ENCODE measurements at regions not wholly inside any gene's neighbourhood (a gene's known extent, or its start where the extent isn't known, plus 50 kb on each side); places are given as distances from the start of the nearest gene placed in this dataset.
A peak's percentile ranks its signal among the peaks of the same experiment; 100 is the strongest.

DNA sequence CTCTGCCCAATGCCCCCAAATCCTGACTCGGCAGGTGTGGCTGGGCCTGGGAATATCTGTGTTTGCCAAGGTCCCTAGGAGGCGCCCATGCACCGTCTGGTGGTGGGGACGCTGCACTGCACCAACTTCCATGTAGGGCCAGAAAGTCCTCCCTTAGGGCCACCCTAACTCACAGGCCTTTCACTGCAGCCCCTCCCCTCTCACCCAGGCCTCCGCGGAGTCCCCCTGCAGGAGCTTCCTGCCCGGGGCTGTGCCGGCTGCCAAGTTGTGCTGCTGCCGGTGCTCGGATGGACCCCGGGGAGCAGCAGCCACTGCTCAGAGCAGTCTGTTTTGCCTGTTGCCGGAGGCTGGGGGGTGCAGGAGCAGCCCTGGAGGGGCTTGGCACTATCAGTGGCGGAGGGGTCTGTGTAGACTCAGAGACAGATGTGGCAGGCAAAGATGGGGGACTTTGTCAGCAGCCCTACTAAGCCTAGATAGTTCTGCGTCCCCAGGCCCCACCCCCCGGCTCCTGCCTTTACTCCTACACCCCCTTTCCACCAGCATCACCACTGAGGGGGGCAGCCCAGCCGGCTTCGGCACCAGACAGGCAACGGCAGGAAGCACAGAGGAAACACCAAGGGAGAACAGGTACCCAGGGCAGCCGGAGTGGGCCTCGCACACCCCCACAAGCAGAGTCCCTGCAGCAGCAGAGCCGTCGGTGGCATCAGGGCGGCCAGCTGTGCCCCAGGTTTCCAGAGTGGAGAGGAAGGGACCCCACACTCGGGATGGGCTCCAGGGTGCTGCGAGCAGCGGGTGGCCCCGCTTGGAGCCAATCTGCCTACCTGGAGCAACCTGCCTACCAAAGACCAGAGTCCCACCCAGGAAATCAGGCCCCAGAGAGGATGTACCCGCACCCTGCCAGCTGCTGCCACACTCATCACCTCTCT is 124.3 kb downstream of the TRIM29 start:
- peak; percentile 29 for DNase-seq

DNA sequence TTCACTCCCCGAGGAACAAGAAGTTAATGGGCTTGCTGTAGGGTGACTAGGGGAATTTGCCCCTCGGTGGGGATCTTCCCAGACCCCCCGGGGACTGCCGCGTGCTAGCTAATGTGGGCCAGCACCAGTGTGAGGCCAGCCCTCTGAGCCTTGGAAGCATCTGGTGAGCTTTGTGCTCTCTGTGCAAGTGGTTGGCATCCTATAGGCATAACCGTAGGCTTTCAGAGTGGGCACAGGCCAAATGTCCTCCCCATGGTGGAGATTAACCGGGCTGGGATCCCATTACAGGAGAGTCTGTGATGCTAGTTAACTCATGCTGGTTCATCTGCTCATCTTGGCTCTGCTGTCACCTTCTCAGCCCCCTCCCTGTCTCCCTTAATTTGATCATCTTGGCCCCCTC is 125.7 kb downstream of the TRIM29 start:
- no peak for DNase-seq

DNA sequence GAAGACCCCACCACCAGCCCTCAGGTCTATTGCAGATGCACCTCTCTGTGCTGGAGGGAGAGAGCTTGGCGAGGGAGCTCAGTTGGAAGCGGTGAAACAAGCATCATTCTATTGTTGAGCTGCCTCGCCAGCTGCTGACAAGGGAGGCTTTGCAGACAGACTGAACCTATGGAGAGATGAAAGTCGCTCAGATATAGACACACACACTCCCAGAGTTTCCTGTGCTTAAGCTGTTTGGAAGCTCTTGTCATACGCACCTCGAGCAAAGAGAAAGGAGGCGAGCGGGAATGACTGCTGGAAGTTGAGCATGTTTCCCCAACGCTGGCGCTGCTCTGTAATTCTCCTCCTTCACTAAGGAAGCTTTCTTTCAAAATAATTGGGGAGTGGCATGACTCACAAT is 126.1 kb downstream of the TRIM29 start:
- no peak for DNase-seq

DNA sequence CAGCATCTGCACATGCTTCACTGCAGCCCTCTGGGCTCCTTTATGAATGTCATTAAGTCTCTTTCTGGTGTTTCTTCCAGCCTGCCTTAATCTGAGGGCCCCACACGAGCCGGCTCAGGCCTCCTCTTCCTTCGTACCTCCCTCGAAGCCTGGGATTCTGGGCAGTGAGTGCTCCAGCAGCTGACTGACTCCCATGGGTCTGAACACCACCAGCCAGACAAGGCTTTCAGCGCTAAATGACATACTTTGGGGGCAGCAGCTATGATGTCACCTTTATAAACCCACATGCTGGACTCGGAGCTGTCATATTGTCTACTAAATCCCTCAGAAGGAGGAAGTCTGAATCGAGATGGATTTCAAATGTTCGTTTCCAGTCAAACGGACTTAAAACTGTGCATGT is 127.1 kb downstream of the TRIM29 start:
- no peak for DNase-seq

DNA sequence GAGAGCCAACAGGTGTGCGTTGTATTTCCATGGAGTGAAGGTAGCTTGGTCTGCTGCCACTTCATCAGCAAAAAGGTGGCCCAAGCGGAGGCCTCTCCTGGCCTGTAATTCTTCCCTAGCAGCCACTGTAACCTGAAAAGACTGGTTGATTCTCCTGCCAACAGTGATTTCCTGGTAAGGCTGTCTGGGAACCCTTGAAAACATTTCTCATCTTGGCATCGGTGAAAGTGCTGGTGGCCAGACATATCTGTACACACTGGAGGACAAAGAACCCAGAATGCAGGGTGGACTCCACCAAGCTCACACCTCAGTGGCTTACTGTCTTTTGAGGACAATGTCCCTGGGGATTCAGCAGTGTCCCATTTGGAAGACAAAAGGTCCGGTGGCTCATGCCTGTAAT is 128.0 kb downstream of the TRIM29 start:
- no peak for DNase-seq

DNA sequence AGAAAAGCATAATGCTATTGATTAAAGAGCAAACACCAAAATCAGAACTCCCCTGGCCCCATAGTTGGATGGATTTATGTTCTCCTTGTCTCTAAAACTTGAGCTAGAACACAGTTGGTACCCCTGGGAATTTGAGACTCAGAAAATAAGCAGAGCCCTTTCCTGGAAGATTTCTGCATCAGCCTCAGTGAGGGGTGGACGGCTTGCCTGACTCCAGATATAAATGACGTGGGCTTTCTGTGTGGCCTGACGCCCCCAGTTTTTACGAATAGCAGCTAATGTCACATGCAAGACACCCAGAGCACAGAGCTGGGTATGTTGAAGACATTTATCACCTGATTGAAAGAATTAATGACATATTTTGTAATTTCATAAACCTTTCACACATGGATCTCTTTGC is 130.8 kb downstream of the TRIM29 start:
- no peak for DNase-seq

DNA sequence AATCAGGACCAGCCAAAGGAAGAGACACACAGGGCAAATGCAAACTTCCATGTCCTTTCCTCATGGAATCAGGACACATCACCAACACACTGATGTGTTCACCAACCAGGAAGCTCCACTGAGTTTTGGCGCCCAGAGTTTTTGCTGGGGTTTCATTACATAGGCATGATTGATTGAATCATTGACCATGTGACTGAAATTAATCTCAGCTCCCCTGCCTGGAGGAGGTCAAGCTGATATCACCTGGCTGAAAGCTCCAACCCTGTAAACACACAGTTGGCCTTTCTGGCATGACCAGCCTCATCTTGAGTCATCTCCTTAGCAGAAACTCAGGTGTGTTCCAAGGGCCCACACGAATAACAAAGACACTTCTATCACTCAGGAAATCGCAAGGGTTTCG is 133.2 kb downstream of the TRIM29 start:
- DNase-seq = no peak

DNA sequence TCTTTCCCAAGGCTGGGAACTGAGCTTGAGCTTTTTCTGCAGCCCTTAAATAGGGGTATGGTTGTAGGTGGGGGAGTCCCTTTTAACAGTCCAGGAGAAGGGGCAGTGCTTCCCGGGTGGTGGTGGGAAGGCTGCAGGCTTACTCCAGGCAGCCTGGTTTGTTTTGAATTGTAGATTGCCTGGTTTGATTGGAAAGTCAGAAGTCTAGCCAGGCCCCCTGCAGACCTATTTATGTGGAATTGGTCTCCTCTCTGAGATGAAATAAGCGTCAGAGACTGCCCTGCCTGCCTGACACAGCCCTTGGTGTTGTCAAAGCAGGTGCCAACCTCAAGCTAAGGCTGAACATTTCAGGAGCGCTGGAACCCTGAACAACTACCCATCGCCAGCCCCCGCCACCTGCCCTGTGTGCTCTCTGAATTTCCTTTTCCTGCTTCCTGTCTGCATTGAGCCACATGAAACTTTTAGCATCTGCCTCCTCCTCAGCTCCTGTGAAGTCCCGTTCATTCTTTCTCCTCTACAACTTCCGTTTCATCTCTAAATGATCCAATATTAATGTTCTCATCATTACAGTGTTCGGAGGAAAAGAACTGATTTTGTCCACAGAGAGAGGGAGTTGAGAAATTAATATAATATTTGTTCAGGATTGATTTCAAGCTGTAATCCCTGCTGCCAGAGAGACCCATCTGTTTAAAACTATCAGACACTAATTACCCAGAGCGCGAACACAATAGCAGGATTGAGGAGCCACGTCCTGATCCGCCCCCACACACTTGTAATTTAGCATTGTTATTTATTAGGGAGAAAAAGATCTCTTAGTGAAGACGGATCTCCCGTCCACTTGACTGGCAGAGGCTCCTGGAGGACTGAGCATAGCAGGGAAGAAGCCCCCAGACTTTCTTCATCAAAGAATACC is 136.5 kb downstream of the TRIM29 start:
- DNase-seq = no peak

DNA sequence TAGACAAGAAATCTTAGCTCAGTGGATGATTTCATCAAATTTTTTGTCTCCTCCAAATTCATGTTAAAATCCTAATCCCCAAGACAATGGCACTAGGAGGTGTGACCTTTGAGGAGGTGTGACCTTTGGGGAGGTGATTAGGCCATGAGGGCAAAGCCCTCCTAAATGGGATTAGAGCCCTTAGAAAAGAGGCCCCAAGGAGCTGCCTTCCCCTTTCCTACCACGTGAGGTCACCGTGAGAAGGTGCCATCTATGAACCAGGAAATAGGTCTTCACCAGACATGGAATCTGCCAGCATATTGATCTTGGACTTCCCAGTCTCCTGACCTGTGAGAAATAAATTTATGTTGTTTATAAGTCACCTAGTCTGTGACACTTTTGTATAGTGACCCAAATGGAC is 138.7 kb downstream of the TRIM29 start:
- DNase-seq = no peak

DNA sequence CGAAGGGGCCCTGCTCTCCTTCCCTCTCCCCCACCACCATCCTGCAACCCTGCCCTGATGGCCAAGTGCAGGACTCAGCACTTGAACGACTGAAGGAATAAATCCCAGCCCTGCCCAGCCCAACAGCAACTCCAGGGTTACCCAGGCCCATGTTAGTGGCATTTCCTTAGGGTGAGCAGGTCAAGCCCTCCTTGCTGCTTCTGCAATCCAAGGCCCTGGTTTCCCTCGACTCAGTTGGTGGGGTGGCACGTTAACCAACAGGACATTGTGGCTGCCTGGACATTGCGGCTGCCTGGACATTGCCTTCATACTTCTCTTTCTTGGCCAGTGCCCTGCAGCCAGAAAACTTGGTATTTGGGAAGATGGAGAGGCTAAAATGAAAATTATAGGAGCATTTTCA is 141.4 kb downstream of the TRIM29 start:
- DNase-seq = no peak

DNA sequence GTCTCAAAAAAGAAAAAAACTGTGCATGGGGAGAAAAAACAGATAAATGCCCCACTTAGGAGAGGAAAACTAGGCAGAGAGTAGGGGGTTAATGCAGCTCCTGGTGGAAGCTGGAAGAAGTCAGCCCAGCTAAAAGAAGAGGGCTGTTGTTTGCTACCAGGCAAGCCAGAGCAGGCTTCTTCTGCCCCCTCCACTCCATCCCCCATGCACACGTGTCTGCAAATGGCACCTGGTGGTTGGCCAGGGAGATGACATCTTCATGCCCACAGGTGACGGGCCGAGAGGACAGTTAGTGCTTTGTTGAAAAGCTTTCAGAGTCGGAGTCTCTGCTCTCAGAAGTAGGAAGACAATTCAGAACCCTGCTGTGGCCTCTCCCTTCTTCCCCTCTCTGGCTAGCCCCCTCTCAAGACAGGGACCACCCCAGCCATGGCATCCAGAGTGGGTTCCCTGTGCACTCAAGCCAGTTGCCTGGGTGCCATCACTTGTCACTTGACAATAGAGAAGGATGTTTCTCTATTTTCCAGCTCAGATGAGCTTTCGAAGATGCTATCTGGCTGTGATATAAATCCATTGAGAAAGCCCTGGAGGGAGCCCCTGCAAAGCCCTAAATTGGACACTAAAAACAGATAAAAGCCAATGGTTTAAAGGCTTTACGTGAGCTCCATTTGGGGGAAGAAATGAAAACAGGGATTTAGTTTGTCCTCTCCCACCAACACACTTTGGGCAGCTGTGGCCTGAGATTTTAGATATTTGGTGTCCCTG is 142.0 kb downstream of the TRIM29 start:
- DNase-seq = no peak

DNA sequence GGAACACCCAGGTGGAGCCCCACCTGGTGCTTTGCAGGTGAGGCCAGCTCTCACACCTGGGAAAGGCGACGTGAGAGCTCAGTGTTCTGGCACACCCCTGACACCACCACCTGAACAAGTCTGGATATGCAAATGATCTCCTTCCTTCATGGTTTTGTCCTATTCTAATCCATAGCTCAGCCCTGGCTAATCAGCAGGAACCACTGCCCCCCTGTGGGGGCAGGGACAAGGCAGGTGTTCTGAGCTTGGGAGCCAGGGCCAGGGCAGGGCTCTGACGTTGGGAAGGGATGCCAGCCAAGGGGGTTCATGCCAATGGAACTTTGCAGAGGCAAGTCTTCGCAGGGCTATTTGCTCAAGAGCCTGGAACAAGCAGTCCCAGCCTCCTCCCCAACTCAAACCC is 144.2 kb downstream of the TRIM29 start:
- no peak for DNase-seq

DNA sequence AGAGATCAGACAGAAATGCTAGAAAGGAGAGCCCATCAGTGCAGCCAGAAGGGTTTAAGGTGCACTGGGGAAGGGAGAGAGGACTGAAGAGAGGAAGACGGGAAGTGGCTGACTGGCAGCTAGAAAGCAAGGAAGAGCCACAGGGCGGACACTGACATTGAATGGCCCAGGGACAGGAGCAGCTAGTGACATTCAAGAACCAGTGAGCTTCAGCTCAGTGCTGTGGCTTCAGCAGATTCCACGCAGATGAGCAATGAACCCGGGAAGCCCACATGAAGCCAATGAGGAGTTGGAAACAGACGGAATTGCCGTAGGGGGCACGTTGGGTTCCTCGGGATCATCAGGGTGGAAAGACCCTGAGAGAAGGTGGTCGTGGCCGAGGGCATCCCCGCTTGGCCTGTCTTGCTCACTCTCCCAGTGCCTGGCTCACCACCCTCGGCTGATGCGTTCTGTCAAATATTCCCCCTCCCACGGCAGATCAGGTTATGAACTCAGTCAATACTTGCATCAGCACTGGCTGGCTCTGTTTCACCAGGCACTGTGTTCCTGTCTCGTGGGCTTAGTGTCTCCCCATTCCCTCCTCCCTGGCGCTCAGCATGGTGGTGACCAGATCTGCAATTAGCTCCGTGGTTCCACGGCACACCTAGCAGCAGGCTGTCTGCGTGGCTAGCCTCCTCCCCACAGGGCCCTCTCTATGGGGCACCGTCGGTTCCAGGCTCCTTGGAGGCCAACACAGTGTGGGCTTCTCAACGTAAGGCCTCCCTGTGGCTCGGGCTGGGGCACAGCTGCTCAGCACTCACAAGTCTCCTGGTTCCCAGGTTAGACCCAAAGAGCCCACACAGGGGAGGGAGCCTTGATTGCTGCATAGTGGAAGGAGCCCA is 145.5 kb downstream of the TRIM29 start:
- no peak for DNase-seq

DNA sequence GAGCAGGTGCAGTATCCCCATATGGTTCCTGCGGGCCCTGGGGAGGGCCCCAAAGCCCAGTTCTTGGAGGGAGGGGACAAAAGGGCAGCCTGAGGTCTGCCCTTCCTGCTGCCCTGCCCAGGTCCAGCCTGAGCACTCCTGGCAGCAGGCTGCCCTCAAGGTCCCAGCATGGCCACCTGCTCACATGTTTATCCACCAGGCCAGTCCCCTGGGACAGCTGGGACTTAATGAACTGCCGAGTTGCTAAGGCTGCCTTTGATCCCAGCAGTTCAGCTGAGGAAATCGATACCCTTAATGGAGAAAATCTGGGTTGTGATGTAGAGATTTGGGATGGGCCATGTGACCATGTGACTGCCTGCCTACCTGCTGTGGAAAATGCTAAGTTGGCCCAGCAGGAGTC is 146.2 kb downstream of the TRIM29 start:
- DNase-seq = no peak

DNA sequence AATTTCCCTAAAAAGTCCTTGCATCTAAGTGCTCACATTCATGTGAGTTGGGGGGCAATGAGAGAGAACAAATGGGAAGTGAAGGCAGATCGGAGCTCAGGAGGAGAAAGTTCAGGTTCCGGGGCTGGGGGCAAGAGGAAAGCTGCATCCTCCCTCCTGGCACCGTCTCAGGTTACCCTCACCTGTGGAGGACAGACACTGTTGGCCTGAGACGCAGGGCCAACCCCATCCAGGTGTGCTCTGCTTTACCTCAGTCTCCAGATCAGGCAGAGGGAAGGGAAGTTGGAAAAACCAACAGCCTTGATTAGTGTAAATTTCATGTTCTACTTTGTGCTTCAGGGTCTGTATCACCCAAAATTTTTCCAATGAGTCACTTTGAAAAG is 146.9 kb downstream of the TRIM29 start:
- DNase-seq = no peak

DNA sequence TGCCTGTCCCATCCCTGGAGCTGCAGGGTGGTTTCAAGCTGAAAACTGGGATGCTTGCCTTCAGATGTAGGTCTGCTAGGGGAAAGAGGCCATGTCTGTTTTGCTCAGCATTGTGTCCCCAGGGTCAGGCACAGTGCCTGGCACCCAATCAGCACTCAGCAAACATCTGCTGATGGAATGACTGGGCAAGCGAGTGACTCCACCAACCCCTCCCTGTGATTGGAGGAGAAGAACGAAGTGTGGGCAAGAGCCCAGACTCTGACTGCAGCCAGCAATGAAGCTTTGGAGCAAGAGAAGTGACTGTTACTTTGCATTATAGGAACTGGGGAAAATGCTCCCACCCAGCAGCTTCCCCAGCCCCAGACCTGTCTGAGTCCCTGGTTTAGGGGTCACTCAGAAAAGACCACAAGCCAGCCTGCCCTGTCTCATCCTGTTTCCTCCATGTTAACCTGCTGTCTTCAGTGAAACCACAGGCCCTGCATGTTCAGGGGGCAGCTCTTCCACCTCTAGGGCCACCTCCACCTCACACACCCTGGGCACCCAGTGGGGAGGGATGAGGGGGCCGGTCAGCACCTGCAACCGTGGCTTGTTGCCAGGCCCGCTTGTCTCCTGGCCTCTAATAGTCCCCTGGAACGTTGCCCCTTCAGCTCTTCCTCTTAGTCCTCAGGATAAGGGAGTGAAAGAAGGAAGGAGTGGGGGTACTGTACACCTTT is 147.4 kb downstream of the TRIM29 start:
- DNase-seq = peak; percentile 16

DNA sequence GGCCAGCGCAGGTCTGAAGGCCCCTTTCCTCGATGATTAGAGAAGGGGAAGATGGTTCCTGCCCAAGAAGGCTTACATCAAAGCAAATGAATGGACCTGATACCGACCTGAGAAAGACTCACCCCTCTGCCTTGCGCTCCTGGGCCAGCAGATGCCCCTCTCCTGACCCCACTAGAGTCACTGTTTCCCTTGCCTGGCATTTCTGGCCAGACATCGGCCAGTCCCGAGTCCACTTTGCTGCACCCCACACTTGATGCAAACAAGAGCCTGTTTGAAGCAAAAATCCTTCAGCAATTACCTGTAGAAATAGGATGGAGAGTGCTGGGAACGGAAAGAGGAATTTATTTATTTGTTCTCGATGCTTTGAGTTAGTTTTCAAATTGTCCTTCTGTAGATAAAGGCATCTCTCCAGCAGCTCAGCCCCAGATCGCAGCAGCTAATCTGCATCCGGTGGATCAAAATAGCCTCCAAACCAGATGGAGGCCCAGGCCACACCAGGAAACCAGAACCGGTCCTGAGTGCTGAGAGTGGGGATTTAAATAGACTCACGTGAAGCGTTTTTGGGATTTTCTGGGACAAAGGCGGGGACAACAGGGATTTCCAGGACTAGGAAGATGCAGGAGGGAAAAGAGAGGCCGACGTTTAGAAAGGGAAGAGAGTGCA is 148.6 kb downstream of the TRIM29 start:
- DNase-seq = no peak

DNA sequence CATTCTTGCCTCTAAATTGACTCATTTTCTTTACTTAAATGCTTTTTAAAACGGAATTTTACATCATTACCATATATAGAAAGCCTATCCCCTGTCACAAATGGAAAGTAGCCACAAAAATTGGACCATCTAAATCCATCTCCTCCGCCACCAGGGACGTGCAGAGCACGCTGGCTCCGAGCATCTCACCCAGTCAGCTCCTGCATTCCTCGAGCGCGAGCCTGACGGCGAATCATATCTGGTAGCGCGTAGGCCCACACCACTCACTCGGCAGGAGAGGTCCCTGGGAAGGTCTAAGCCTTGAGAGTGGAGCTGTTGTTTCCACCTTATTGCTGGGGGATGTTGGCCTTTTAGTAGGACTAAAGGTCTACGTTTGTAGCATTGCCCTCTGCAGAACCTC is 152.4 kb downstream of the TRIM29 start:
- DNase-seq = no peak

DNA sequence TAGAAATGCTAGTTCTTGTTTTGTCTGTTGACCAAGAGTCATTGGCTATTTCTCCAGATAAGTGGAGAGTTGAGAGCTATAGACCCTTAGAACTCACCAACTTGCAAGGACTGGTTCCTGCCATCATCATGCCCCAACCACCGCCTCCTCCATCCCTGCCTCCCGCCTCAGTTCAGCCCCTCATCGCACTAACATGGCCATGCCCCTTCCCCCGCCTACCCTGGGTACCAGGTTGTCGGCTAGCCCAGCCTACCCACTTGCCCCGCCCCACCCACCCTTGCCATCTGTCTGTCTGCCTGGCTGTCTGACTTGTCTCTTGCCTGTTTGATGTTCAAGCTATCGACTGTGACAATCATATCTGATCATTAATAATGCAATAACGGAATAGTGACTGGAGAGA is 154.1 kb downstream of the TRIM29 start:
- no peak for DNase-seq

DNA sequence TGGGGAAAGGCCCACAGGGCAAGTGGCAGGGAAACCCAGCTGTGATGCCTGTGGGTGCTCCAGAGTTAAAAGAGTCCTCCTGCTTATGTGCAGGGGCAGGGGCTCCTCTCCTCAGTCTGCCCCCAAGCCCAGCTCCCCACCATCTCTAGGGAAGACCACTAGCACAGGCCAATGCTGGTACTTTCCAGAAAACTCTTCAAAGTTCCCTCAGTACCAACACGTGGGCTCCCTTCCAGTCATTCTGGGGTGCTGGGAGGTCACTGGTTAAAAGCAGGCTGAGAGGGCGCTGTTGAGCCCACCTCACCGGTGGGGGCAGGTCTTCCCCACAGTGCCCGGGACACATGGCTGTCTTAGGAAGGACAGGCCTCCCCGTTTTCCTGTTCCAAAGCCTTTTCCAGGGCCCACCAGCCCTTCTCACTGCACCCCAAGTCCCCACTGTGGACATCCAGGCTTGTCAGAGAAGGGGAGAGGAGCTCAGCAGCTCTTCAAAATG is 154.6 kb downstream of the TRIM29 start:
- no peak for DNase-seq

All from fibroblast of upper back skin (primary cell).